ENCODE measurements at regions not wholly inside any gene's neighbourhood (a gene's known extent, or its start where the extent isn't known, plus 50 kb on each side); places are given as distances from the start of the nearest gene placed in this dataset.

DNA sequence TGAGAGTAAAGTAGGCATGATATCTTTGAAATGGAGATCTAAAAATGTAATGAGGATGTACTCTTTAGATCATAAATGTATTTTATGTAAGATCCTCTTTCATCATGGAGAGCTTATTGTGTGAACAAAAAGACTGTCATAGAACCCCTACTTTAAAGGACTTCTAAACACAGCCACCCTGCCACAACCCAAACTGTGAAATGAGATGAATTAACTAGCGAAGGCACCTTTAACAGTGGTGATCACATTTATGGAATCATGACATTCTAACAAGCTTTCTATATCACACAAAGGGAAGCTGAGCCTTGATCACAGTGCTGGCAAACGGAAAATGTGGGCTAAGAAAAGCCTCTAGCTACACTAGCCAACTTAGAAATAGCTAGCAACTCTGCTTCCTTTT is 1585.2 kb downstream of the EFNA5 start:
- no peaks in the 10 kb centered on the region for H3K27me3 Mint-ChIP-seq (ENCODE audit: low read depth, unreplicated experiment)
- no peaks in the 10 kb centered on the region for H3K36me3 Mint-ChIP-seq (ENCODE audit: low read depth, unreplicated experiment)
- Histone ChIP-seq H3K4me2 (ENCODE audit: low read length) (no peak overlapping the region), H3K79me2 (ENCODE audit: insufficient read depth, low read length) (no peaks in the 10 kb centered on the region), H3K27ac (ENCODE audit: low read depth, low read length) (no peak overlapping the region), H2AFZ (ENCODE audit: low read depth, low read length) (no peak overlapping the region), H3K9me3 (ENCODE audit: insufficient read depth, low read depth, low read length) (no peaks in the 10 kb centered on the region), H4K20me1 (ENCODE audit: insufficient read depth, low read length) (no peaks in the 10 kb centered on the region), H3K27me3 (ENCODE audit: insufficient read depth, low read length) (no peaks in the 10 kb centered on the region), H3K9ac (ENCODE audit: low read length) (no peak overlapping the region), H3K4me1 (ENCODE audit: insufficient read depth, low read length) (no peaks in the 10 kb centered on the region), H3K4me3 (ENCODE audit: insufficient read depth, low read depth, low read length) (no peak overlapping the region), H3K36me3 (ENCODE audit: insufficient read depth, low read length) (no peaks in the 10 kb centered on the region)
- no peaks in the 10 kb centered on the region for H3K9me3 Mint-ChIP-seq (ENCODE audit: unreplicated experiment)
- H3K4me3 Mint-ChIP-seq (ENCODE audit: unreplicated experiment) = no peak overlapping the region
- DNase-seq (ENCODE audit: low read depth) = no peak
- H3K27ac Mint-ChIP-seq (ENCODE audit: unreplicated experiment) = no peak overlapping the region
- TF ChIP-seq EZH2 (IDR thresholded peaks at IDR 0.05; ENCODE audit: insufficient read depth, low read length) = no peak
- TF ChIP-seq, protein P1, sequence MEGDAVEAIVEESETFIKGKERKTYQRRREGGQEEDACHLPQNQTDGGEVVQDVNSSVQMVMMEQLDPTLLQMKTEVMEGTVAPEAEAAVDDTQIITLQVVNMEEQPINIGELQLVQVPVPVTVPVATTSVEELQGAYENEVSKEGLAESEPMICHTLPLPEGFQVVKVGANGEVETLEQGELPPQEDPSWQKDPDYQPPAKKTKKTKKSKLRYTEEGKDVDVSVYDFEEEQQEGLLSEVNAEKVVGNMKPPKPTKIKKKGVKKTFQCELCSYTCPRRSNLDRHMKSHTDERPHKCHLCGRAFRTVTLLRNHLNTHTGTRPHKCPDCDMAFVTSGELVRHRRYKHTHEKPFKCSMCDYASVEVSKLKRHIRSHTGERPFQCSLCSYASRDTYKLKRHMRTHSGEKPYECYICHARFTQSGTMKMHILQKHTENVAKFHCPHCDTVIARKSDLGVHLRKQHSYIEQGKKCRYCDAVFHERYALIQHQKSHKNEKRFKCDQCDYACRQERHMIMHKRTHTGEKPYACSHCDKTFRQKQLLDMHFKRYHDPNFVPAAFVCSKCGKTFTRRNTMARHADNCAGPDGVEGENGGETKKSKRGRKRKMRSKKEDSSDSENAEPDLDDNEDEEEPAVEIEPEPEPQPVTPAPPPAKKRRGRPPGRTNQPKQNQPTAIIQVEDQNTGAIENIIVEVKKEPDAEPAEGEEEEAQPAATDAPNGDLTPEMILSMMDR (IDR thresholded peaks at IDR 0.05; ENCODE audit: insufficient read depth, low read depth, low read length) = no peak
- H3K4me1 Mint-ChIP-seq (ENCODE audit: low read depth, unreplicated experiment) = no peaks in the 10 kb centered on the region
- no peak for FAIRE-seq

DNA sequence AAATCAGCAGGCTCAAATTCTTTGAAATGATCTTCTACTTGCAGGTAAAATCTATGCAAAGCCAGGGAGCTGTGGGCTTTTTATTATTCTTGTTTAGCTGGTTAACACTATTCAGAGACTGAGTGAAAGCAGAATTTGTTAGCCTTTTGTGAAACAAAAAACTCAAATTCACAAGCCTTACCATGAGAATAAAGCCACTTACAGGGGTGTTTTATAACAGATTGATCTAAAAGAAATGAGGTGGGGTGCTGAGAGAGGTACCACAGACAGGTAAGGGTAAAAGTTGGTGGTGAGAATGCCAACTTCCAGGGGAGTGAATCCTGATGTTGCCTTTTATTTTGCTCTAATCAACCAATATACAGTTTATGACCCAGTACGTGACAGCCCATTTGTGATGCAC is 1585.6 kb downstream of the EFNA5 start:
- Mint-ChIP-seq H3K27me3 (ENCODE audit: low read depth, unreplicated experiment) (no peaks in the 10 kb centered on the region), H3K9me3 (ENCODE audit: unreplicated experiment) (no peaks in the 10 kb centered on the region), H3K27ac (ENCODE audit: unreplicated experiment) (no peak overlapping the region), H3K4me1 (ENCODE audit: low read depth, unreplicated experiment) (no peaks in the 10 kb centered on the region), H3K4me3 (ENCODE audit: unreplicated experiment) (no peak overlapping the region), H3K36me3 (ENCODE audit: low read depth, unreplicated experiment) (no peaks in the 10 kb centered on the region)
- Histone ChIP-seq H3K4me1 (ENCODE audit: insufficient read depth, low read length) (no peaks in the 10 kb centered on the region), H3K4me3 (ENCODE audit: insufficient read depth, low read depth, low read length) (no peak overlapping the region), H3K4me2 (ENCODE audit: low read length) (no peak overlapping the region), H2AFZ (ENCODE audit: low read depth, low read length) (no peak overlapping the region), H3K79me2 (ENCODE audit: insufficient read depth, low read length) (no peaks in the 10 kb centered on the region), H4K20me1 (ENCODE audit: insufficient read depth, low read length) (no peaks in the 10 kb centered on the region), H3K9ac (ENCODE audit: low read length) (no peak overlapping the region), H3K36me3 (ENCODE audit: insufficient read depth, low read length) (no peaks in the 10 kb centered on the region), H3K9me3 (ENCODE audit: insufficient read depth, low read depth, low read length) (no peaks in the 10 kb centered on the region), H3K27ac (ENCODE audit: low read depth, low read length) (no peak overlapping the region), H3K27me3 (ENCODE audit: insufficient read depth, low read length) (no peaks in the 10 kb centered on the region)
- FAIRE-seq = no peak
- no peak for DNase-seq (ENCODE audit: low read depth)
- TF ChIP-seq, protein P1 (IDR thresholded peaks at IDR 0.05; ENCODE audit: insufficient read depth, low read depth, low read length) = no peak
- no peak for TF ChIP-seq EZH2 (IDR thresholded peaks at IDR 0.05; ENCODE audit: insufficient read depth, low read length)

DNA sequence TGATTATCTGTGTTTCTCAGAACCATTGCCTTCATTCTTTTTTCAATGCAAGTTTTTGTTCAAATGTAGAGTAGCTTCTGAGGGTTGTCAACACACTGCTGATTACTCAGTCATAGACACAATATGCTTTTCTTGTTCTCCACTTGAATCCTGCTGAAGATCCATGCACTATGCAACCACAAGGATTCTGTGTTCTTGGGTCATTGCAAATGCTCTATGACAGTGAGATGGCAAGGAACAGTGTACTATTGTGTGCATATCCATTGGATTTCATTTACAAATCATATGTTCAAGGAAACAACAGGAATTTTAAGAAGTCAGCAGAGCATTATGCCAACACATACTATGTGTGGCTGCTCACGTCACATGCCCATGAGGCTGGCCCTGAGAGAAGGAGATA is 1590.2 kb downstream of the EFNA5 start:
- Histone ChIP-seq H3K79me2 (ENCODE audit: insufficient read depth, low read length) (no peaks in the 10 kb centered on the region), H3K36me3 (ENCODE audit: insufficient read depth, low read length) (no peaks in the 10 kb centered on the region), H3K9me3 (ENCODE audit: insufficient read depth, low read depth, low read length) (no peaks in the 10 kb centered on the region), H3K4me1 (ENCODE audit: insufficient read depth, low read length) (no peaks in the 10 kb centered on the region), H3K27me3 (ENCODE audit: insufficient read depth, low read length) (no peaks in the 10 kb centered on the region), H3K4me3 (ENCODE audit: insufficient read depth, low read depth, low read length) (no peak overlapping the region), H4K20me1 (ENCODE audit: insufficient read depth, low read length) (no peaks in the 10 kb centered on the region), H3K9ac (ENCODE audit: low read length) (no peak overlapping the region), H3K4me2 (ENCODE audit: low read length) (no peak overlapping the region), H2AFZ (ENCODE audit: low read depth, low read length) (no peak overlapping the region), H3K27ac (ENCODE audit: low read depth, low read length) (no peak overlapping the region)
- TF ChIP-seq, protein P1 (IDR thresholded peaks at IDR 0.05; ENCODE audit: insufficient read depth, low read depth, low read length) = no peak
- TF ChIP-seq EZH2 (IDR thresholded peaks at IDR 0.05; ENCODE audit: insufficient read depth, low read length) = no peak
- H3K4me1 Mint-ChIP-seq (ENCODE audit: low read depth, unreplicated experiment) = no peaks in the 10 kb centered on the region
- DNase-seq (ENCODE audit: low read depth) = no peak
- no peaks in the 10 kb centered on the region for H3K36me3 Mint-ChIP-seq (ENCODE audit: low read depth, unreplicated experiment)
- no peak for FAIRE-seq
- no peaks in the 10 kb centered on the region for H3K9me3 Mint-ChIP-seq (ENCODE audit: unreplicated experiment)
- no peak overlapping the region for H3K4me3 Mint-ChIP-seq (ENCODE audit: unreplicated experiment)
- no peaks in the 10 kb centered on the region for H3K27me3 Mint-ChIP-seq (ENCODE audit: low read depth, unreplicated experiment)
- H3K27ac Mint-ChIP-seq (ENCODE audit: unreplicated experiment) = no peak overlapping the region

Measured in astrocyte (in vitro differentiated cells and primary cell).